ENCODE measurements at regions not wholly inside any gene's neighbourhood (a gene's known extent, or its start where the extent isn't known, plus 50 kb on each side); places are given as distances from the start of the nearest gene placed in this dataset.

GRCh38 chr16:20202747-20203146, 124.6 kb downstream of the GP2 start:
- Mint-ChIP-seq H3K27me3 (ENCODE audit: insufficient read depth, unreplicated experiment) (peaks cover 11% of the 10 kb centered on the region), H3K27ac (ENCODE audit: low read depth, unreplicated experiment) (no peak overlapping the region), H3K4me1 (ENCODE audit: insufficient read depth, unreplicated experiment) (no peaks in the 10 kb centered on the region), H3K4me3 (ENCODE audit: unreplicated experiment) (no peak overlapping the region), H3K9me3 (ENCODE audit: unreplicated experiment) (no peaks in the 10 kb centered on the region), H3K36me3 (ENCODE audit: insufficient read depth, unreplicated experiment) (no peaks in the 10 kb centered on the region)
- ChIA-PET CTCF (interaction anchor here (1.2 kb wide), 1 partner anchor 295 kb away, joined by 3 read pairs; no protein-coding TSS in a partner anchor), POLR2A (no interaction called here)
- no TSS peak for BruUV-seq (replicated peaks)
- intact Hi-C loops (cut with micrococcal nuclease): no loop called here
- DNase-seq (ENCODE audit: unreplicated experiment): no peak
- no peak for TF ChIP-seq CTCF (IDR thresholded peaks at IDR 0.05; ENCODE audit: unreplicated experiment)

DNA sequence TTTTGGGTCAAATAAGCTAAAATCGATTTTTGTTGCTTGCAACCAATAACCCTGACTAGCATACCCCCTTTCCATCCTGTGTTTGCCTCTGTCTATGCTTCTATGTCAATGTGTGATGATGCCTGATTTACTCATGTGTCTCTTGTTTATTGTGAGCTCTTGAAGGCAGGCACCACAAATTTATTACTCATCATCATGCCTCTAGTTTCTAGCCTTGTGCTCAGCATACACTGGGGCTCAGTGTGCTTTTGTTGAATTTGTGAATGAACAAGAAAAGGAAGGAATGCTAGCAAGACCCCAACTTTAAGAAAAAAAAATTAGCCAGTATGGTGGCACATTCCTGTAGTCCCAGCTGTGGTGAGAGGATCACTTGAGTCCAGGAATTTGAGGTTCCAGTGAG, 119.1 kb upstream of the GPR139 start:
- no peaks in the 10 kb centered on the region for H3K36me3 Mint-ChIP-seq (ENCODE audit: insufficient read depth, unreplicated experiment)
- H3K9me3 Mint-ChIP-seq (ENCODE audit: unreplicated experiment): no peaks in the 10 kb centered on the region
- BruUV-seq (replicated peaks): no TSS peak
- H3K27me3 Mint-ChIP-seq (ENCODE audit: insufficient read depth, unreplicated experiment): peaks cover 12% of the 10 kb centered on the region
- no peak for DNase-seq (ENCODE audit: unreplicated experiment)
- H3K4me1 Mint-ChIP-seq (ENCODE audit: insufficient read depth, unreplicated experiment): no peaks in the 10 kb centered on the region
- TF ChIP-seq CTCF (IDR thresholded peaks at IDR 0.05; ENCODE audit: unreplicated experiment): no peak
- intact Hi-C loops (cut with micrococcal nuclease): no loop called here
- ChIA-PET CTCF (no interaction called here), POLR2A (no interaction called here)
- H3K4me3 Mint-ChIP-seq (ENCODE audit: unreplicated experiment): no peak overlapping the region
- no peak overlapping the region for H3K27ac Mint-ChIP-seq (ENCODE audit: low read depth, unreplicated experiment)

DNA sequence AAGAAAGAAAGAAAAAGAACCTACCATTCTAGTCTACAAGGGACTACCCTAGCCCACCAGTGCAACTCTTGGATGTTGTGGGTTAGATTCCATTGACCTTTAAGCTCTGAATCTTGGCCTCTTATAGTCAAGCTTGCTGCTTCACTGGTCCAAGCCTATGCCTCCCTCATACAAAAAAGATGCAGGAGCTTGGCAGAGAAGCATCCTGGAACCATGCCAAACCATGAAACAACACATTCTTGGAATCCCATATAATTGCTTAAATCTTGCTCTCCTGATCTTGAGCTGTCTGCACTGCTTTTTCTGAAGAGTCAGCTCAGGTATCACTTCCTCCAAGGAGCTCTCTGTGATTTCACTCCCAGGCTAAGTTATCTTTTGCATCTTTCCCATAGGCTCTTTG, 117.9 kb upstream of the GPR139 start:
- Mint-ChIP-seq H3K9me3 (ENCODE audit: unreplicated experiment) (no peaks in the 10 kb centered on the region), H3K4me1 (ENCODE audit: insufficient read depth, unreplicated experiment) (no peaks in the 10 kb centered on the region), H3K27me3 (ENCODE audit: insufficient read depth, unreplicated experiment) (peaks cover 12% of the 10 kb centered on the region), H3K4me3 (ENCODE audit: unreplicated experiment) (no peak overlapping the region), H3K27ac (ENCODE audit: low read depth, unreplicated experiment) (no peak overlapping the region), H3K36me3 (ENCODE audit: insufficient read depth, unreplicated experiment) (no peaks in the 10 kb centered on the region)
- no peak for TF ChIP-seq CTCF (IDR thresholded peaks at IDR 0.05; ENCODE audit: unreplicated experiment)
- POLR2A ChIA-PET: no interaction called here
- CTCF ChIA-PET: interaction anchor here (0.7 kb wide), 1 partner anchor 17 kb away, joined by 3 read pairs; no protein-coding TSS in a partner anchor
- DNase-seq (ENCODE audit: unreplicated experiment): no peak
- intact Hi-C loops (cut with micrococcal nuclease): no loop called here
- BruUV-seq (replicated peaks): no TSS peak

- CTCF ChIA-PET: no interaction called here
These were observed 108.3 kb upstream of the GPR139 start for GRCh38 chr16:20181949-20182348.

More at GRCh38 chr16:20181949-20182348, 108.3 kb upstream of the GPR139 start:
- no peak for DNase-seq (ENCODE audit: unreplicated experiment)
- no peaks in the 10 kb centered on the region for H3K36me3 Mint-ChIP-seq (ENCODE audit: insufficient read depth, unreplicated experiment)
- POLR2A ChIA-PET: no interaction called here
- H3K4me3 Mint-ChIP-seq (ENCODE audit: unreplicated experiment): no peak overlapping the region
- no peaks in the 10 kb centered on the region for H3K9me3 Mint-ChIP-seq (ENCODE audit: unreplicated experiment)
- no peaks in the 10 kb centered on the region for H3K27me3 Mint-ChIP-seq (ENCODE audit: insufficient read depth, unreplicated experiment)
- TF ChIP-seq CTCF (IDR thresholded peaks at IDR 0.05; ENCODE audit: unreplicated experiment): no peak
- intact Hi-C loops (cut with micrococcal nuclease): no loop called here
- H3K27ac Mint-ChIP-seq (ENCODE audit: low read depth, unreplicated experiment): no peak overlapping the region
- BruUV-seq (replicated peaks): no TSS peak
- H3K4me1 Mint-ChIP-seq (ENCODE audit: insufficient read depth, unreplicated experiment): no peaks in the 10 kb centered on the region
